ENCODE measurements at regions not wholly inside any gene's neighbourhood (a gene's known extent, or its start where the extent isn't known, plus 50 kb on each side); places are given as distances from the start of the nearest gene placed in this dataset.

GRCh38 chr5:44542470-44542869 is 153.2 kb upstream of the FGF10 start:
- TF ChIP-seq JUND (IDR thresholded peaks at IDR 0.05) (no peak), RCOR1 (IDR thresholded peaks at IDR 0.05; ENCODE audit: low read length) (no peak), SMC3 (IDR thresholded peaks at IDR 0.05; ENCODE audit: low read depth, low read length) (no peak), CTCF (IDR thresholded peaks at IDR 0.05) (no peak), TAF1 (IDR thresholded peaks at IDR 0.05; ENCODE audit: borderline replicate concordance, low read depth, low read length) (no peak), USF1 (IDR thresholded peaks at IDR 0.05; ENCODE audit: borderline replicate concordance, low read depth) (no peak), GABPA (IDR thresholded peaks at IDR 0.05; ENCODE audit: low read depth) (no peak)
